Islet precursor cell (in vitro differentiated cells): ENCODE measurements at regions not wholly inside any gene's neighbourhood (a gene's known extent, or its start where the extent isn't known, plus 50 kb on each side); places are given as distances from the start of the nearest gene placed in this dataset.
A peak's percentile ranks its signal among the peaks of the same experiment; 100 is the strongest.
"Not testable (repeated sequence)": the region's sequence is repeated elsewhere in the genome, so short reads cannot be mapped to it uniquely, and the experiment has no call there.

Experiments
- DNase-seq: peaks from one replicate; pipeline ENCODE4 v3.0.0-alpha.2; 2018

GRCh38 chr7:10507032-10507431 is 466.6 kb upstream of the PHF14 start:
- DNase-seq, result no peak

GRCh38 chr7:10521306-10521705 is 452.4 kb upstream of the PHF14 start:
- no peak for DNase-seq

GRCh38 chr7:10533429-10533828 is 440.2 kb upstream of the PHF14 start:
- DNase-seq, result not testable (repeated sequence)

GRCh38 chr7:10536561-10536960 is 437.1 kb upstream of the PHF14 start:
- no peak for DNase-seq

GRCh38 chr7:10537764-10538163 is 435.9 kb upstream of the PHF14 start:
- no peak for DNase-seq

GRCh38 chr7:10557375-10557774 is 416.3 kb upstream of the PHF14 start:
- no peak for DNase-seq

GRCh38 chr7:10560497-10560896 is 413.2 kb upstream of the PHF14 start:
- DNase-seq, result no peak

GRCh38 chr7:10568891-10569290 is 404.8 kb upstream of the PHF14 start:
- DNase-seq, result no peak

- DNase-seq, result no peak
Observed at GRCh38 chr7:10571759-10572158, 401.9 kb upstream of the PHF14 start.

- DNase-seq, result no peak
Observed at GRCh38 chr7:10577866-10578374, 395.8 kb upstream of the PHF14 start.

- peak; percentile 96 for DNase-seq
Observed at GRCh38 chr7:10579561-10579960, 394.1 kb upstream of the PHF14 start.

- DNase-seq, result no peak
Observed at GRCh38 chr7:10584886-10585285, 388.8 kb upstream of the PHF14 start.

- DNase-seq, result no peak
Observed at GRCh38 chr7:10588084-10588483, 385.6 kb upstream of the PHF14 start.

- no peak for DNase-seq
Observed at GRCh38 chr7:10592604-10593003, 381.1 kb upstream of the PHF14 start.

GRCh38 chr7:10593080-10593479 is 380.6 kb upstream of the PHF14 start:
- DNase-seq, result no peak

- no peak for DNase-seq
Observed at GRCh38 chr7:10596827-10597226, 376.8 kb upstream of the PHF14 start.

GRCh38 chr7:10604128-10604527 is 369.5 kb upstream of the PHF14 start:
- DNase-seq, result no peak

GRCh38 chr7:10612950-10613349 is 360.7 kb upstream of the PHF14 start:
- DNase-seq, result no peak

- DNase-seq, result no peak
Observed at GRCh38 chr7:10618953-10619352, 354.7 kb upstream of the PHF14 start.

- no peak for DNase-seq
Observed at GRCh38 chr7:10632712-10633111, 341.0 kb upstream of the PHF14 start.

GRCh38 chr7:10634239-10634638 is 339.4 kb upstream of the PHF14 start:
- no peak for DNase-seq

- DNase-seq, result no peak
Observed at GRCh38 chr7:10637991-10638390, 335.7 kb upstream of the PHF14 start.

- no peak for DNase-seq
Observed at GRCh38 chr7:10643545-10643944, 330.1 kb upstream of the PHF14 start.

- DNase-seq, result no peak
Observed at GRCh38 chr7:10644849-10645248, 328.8 kb upstream of the PHF14 start.

GRCh38 chr7:10646194-10646593 is 327.5 kb upstream of the PHF14 start:
- DNase-seq, result no peak

GRCh38 chr7:10648289-10648688 is 325.4 kb upstream of the PHF14 start:
- no peak for DNase-seq
